ENCODE measurements at regions not wholly inside any gene's neighbourhood (a gene's known extent, or its start where the extent isn't known, plus 50 kb on each side); places are given as distances from the start of the nearest gene placed in this dataset.
"Not testable (repeated sequence)": the region's sequence is repeated elsewhere in the genome, so short reads cannot be mapped to it uniquely, and the experiment has no call there.

DNA sequence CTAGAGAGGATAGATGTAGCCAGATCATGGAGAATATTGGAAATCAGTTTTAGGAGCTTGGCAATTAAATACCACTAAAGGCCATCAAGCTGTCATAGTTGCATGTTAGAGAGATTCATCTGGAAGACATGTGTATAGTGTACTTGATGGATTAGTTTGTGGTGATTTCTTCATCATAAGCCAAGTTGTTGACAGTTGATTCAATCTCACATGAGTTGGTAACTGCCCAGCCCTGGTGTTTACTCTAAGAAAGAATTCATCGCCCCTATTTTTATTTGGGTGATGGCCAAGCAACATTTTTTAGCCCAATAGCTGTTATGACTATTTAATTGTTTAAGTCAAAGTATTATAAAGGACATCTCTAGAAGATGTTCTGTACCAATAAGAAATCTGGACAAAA lies 737.6 kb downstream of the PLA2G4A start:
- DNase-seq = no peak

- no peak for DNase-seq
These were observed 739.3 kb downstream of the PLA2G4A start for GRCh38 chr1:187568067-187568466.

DNA sequence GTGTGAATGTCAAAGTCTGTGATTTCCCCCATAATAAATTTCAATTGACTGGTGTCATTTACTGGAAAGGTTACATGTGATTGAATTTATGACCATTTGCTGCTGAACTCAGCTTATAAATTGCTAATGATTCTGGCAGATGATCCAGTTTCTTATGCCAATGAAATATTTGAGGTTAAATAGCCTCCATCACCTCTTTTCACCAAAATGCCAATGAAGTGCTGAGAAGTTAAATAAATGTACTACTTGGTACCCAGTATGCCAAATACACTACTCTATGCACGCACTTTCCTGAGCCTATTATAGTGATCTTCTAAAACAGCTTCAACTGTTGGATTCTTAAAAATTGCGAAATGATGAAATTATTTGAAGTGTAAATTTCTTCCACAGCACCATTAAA lies 741.4 kb downstream of the PLA2G4A start:
- DNase-seq = no peak

DNA sequence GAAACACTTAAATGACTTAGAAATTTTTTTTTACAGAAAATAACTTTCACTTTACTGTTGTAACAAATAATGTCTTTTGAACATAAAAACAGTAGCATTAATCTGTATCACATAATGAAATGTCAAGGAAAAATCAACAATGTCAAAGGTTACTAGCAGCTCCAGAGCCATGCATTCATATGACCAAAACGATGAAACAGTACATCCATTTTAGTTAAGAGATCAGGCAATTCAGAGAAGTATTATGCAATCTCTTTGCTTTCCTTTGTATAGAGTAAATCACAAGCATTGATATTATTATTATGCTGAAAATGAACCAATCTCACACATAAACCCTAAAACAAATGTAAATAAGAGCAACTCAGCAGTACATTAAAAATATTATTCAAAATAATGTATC lies 748.9 kb downstream of the PLA2G4A start:
- DNase-seq = no peak

GRCh38 chr1:187588917-187589316 lies 760.2 kb downstream of the PLA2G4A start:
- no peak for DNase-seq

DNA sequence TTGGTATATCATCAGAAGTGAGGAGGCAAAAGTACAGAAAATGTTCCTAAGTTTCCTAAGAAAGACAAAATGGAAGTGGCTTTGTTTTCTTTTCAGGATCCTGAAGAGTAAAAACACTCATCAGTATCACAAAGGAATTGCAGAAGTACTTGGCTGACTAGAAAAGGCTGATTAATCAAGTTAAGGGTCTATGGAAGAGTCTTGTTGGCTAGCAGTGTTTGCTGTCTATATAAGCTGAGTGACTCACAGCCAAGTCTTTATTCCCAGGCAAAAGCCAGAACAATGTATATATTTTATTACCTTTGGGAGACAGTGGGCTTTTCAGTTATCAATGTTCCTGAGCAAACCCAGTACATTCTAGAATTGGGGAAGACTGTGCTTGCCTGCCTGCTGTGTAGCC lies 777.0 kb downstream of the PLA2G4A start:
- DNase-seq = no peak

DNA sequence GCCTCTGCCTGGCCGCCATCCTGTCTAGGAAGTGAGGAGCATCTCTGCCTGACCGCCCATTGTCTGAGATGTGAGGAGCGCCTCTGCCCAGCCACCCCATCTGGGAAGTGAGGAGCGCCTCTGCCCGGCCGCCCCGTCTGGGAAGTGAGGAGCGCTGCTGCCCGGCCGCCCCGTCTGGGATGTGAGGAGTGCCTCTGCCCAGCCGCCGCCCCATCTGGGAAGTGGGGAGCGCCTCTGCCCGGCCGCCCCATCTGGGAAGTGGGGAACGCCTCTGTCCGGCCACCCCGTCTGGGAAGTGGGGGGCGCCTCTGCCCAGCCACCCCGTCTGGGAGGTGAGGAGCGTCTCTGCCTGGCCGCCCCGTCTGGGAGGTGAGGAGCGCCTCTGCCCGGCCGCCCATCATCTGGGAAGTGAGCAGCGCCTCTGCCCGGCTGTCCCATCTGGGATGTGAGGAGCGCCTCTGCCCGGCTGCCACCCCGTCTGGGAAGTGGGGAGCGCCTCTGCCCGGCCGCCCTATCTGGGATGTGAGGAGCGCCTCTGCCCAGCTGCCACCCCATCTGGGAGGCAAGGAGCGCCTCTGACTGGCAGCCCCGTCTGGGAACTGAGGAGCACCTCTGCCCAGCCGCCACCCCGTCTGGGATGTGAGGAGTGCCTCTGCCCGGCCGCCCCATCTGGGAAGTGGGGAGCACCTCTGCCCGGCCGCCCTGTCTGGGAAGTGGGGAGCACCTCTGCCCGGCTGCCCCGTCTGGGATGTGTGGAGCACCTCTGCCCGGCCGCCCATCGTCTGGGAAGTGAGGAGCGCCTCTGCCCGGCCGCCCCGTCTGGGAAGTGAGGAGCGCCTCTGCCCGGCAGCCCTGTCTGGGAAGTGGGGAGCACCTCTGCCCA lies 787.3 kb downstream of the PLA2G4A start:
- DNase-seq = not testable (repeated sequence)

GRCh38 chr1:187616830-187617229 lies 788.1 kb downstream of the PLA2G4A start:
- DNase-seq = not testable (repeated sequence)

- no peak for DNase-seq
These were observed 789.0 kb downstream of the PLA2G4A start for GRCh38 chr1:187617776-187618175.

DNA sequence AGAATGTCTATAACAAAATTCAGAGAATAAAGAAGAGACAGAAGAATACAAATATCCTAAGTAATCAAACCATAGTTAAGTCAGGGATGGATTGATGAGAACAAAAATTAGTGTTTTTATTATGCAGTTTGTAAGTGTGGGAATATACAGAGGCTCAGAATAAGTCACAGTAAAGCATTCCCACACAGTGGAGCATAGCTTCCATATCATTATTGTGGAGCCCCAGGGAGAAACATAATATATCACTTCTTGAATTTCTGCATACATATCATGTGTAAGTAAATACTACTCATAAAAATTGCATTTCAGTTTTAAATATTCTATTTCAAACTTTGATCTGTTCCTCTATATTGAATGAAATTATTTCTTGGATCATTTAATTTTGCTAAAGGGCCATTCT lies 790.4 kb downstream of the PLA2G4A start:
- no peak for DNase-seq

DNA sequence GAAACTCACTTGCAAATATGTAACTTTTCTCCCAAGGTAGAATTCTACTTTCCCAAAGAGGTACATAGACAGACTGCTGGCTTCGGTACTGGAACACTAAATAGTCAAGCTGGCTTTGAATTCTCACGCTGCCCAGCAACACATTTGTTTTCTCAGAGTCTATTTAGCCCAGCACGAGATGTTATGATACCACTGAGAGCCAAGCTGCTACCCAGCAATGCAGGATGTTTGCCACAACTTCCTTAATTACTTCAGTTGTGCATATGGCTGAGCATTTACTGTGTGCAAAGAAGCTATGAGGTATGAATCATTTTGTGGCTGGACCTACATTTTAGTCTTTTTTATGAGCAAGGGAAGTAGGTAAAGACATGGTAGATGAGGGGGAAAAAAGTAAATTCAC lies 793.2 kb downstream of the PLA2G4A start:
- no peak for DNase-seq

- DNase-seq = no peak
These were observed 793.8 kb downstream of the PLA2G4A start for GRCh38 chr1:187622545-187622944.

DNA sequence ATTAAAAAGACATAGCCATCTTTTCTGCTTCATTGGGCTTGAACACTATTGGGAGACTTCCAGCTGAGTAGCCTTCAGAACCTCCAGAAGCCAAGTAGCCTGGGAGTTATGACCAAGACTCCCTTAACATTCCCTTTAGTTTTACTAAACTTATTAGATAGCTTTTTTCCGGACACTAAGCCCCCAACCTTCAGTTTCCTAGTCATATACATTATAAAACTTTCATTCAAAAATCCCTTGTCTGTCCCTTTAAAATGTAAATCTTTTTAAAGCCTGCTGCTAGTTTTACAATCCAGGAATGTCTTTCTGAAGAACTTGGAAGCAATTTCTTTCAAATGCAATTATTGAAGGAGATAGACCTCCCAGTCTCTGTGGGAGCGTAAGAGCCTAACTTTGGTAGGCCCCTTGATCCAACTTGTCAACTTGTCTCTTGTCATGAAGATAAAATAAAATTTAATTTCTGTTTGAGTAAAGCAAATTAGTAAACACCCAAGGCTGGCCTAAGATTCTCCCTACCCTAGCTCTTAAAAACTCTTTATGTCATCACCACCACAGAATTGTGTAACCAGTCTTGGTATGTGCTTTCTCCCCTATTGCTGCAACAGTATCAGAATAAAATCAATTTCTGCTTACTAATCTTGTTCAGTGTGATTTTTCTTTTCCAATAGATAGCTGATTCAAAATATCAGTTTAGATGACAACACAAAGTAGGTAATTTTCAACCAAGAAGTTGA lies 796.2 kb downstream of the PLA2G4A start:
- no peak for DNase-seq

GRCh38 chr1:187626056-187626455 lies 797.3 kb downstream of the PLA2G4A start:
- DNase-seq = no peak

- DNase-seq = no peak
These were observed 798.8 kb downstream of the PLA2G4A start for GRCh38 chr1:187627516-187627915.

DNA sequence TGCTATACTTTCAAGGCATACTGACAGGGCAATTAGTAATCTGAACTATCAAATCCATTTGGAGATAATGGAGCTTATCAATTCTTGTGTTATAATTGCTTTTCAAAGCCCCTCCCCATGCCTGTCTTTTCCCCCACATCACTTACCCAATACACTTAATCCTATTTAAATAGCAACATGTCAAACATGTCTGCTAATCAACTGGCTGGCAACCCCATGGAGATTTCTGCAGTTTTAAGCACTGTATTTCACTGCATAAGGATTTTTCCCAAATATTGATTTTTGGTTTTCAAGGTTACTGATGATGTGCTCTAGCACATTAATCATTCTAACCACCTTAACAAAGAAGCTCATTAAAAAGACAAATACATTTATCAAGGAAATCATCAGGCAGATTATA lies 800.3 kb downstream of the PLA2G4A start:
- DNase-seq = no peak

GRCh38 chr1:187630653-187631380 lies 802.1 kb downstream of the PLA2G4A start:
- no peak for DNase-seq

DNA sequence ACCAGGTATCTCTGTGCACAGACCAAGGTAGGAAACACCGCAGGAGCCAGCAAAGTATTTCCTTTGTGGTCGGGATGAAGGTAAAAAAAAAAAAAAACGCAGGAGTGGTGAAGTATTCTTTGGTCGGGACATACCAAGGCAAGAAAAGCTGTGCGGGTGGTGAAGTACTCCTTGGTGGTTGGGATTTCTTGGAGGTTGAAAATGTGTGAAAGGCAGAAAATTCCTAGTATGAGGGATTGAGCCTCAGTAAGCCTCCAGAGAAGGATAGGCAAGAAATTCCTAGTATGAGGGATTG lies 802.6 kb downstream of the PLA2G4A start:
- DNase-seq = no peak

DNA sequence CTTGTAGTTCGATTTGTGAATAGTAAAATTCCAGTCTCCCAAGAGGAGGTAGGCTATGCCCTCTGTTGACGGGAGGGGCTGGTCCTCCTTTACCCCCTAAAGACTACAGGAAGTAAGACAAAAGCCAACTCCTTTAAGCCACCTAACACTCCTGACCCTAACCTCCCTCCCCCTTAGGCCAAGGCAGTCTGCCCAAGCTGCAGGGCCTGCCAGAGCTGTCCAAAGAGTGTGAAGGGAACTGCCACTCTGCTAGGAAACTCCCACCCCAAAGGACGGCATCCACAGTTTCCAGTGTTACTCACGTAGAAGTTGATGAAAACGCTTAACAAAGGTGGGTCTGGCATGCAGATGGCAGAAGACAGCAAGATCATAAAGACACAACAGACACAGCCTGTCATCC lies 803.2 kb downstream of the PLA2G4A start:
- no peak for DNase-seq

GRCh38 chr1:187634940-187635339 lies 806.2 kb downstream of the PLA2G4A start:
- no peak for DNase-seq

DNA sequence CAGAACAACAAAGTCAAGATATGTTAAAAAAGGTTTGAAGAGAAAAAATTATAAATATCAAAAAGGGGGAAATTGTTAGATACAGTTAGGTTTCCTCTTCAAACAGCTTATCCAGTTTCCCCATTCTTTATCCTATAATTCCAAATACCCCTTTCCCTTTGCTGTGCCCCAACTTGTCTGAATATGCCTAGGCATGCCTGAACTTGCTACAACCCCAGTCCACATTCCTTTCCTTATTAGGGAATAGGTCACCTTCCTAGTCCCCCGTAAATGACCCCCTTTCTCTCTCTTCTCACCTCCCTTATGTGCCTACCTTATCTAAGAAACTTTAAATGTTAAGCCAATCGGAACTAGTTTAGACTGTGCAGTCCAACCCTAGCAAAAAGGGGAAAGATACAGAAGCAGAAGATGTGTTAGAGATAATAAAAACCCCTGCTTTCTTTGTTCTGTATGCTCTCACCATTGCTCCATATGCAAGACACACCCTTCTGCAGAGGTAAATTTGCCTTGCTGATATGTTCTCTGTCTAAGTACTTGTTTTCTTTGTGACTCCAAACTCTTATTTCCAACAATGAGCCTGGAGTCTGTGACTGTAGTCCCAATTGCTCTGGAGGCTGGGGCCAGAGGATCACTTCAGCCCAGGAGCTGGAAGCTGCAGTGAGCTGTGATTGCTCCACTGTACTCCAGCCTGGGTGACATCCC lies 810.1 kb downstream of the PLA2G4A start:
- DNase-seq = no peak

GRCh38 chr1:187641015-187641414 lies 812.3 kb downstream of the PLA2G4A start:
- no peak for DNase-seq

DNA sequence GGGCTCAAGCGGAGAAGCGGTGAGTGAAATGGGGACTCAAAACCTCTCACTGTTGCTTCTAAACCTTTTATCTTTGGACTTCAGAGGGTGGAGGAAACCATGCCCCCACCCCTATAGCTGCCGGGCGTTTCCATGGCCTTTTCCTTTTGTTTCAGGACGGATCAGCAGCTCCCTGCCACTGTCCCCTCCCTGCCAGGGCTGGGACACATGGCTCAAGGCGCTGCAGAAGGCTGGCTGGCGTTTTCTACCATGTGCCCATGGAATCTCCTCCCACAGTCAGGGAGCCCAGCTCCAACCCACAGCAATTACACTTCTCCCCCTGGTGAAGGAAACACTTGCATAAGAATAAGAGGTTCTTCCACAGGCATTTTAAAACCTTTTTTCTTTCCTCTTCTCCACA lies 812.7 kb downstream of the PLA2G4A start:
- no peak for DNase-seq

Data from NCI-H187 treated with DMSO at 0.1 percent for 48 hours (cell line).